GM23338 (cell line): ENCODE measurements at regions not wholly inside any gene's neighbourhood (a gene's known extent, or its start where the extent isn't known, plus 50 kb on each side); places are given as distances from the start of the nearest gene placed in this dataset.

Experiments used
- ATAC-seq: fragments of 200-7000 bp; cut with Tn5 transposase; 3 replicates; pipeline ENCODE4 v1.9.1; 2020
- DNase-seq: peaks from one replicate; pipeline ENCODE4 v3.0.0-alpha.2; 2015; ENCODE audit warnings: low spot score
- H2AFZ ChIP-seq: fragments of 200-600 bp; sonication (generic); 2 replicates; pipeline ENCODE4 v1.8.0; 2016; ENCODE audit warnings: antibody characterized with exemption, mild to moderate bottlenecking, moderate library complexity
- H3F3A ChIP-seq: fragments of 200-600 bp; sonication (generic); replicated peaks from 2 replicates; pipeline ENCODE4 v1.8.0; 2017; ENCODE audit warnings: antibody characterized with exemption, mixed run types, low read depth
- H3K27ac ChIP-seq: fragments of 200-600 bp; sonication (generic); 2 replicates; pipeline ENCODE4 v1.6.1; 2016; ENCODE audit warnings: low read depth
- H3K27me3 ChIP-seq: fragments of 200-600 bp; sonication (generic); 2 replicates; pipeline ENCODE4 v1.8.0; 2016; ENCODE audit warnings: mild to moderate bottlenecking, mixed run types, moderate library complexity; ENCODE audit not compliant: insufficient read depth
- H3K36me3 ChIP-seq: fragments of 200-600 bp; sonication (generic); 2 replicates; pipeline ENCODE4 v1.8.0; 2016; ENCODE audit warnings: mild to moderate bottlenecking; ENCODE audit not compliant: insufficient read depth
- H3K4me1 ChIP-seq: fragments of 200-600 bp; sonication (generic); 2 replicates; pipeline ENCODE4 v1.8.0; 2016; ENCODE audit warnings: mild to moderate bottlenecking, moderate library complexity; ENCODE audit not compliant: insufficient read depth
- H3K4me2 ChIP-seq: fragments of 200-600 bp; sonication (generic); 2 replicates; pipeline ENCODE4 v1.7.1; 2017; ENCODE audit warnings: mixed run types
- H3K4me3 ChIP-seq: fragments of 200-600 bp; sonication (generic); 2 replicates; pipeline ENCODE4 v1.6.1; 2016; ENCODE audit warnings: mixed run types
- H3K79me2 ChIP-seq: fragments of 200-600 bp; sonication (generic); replicated peaks from 2 replicates; pipeline ENCODE4 v1.8.0; 2017; ENCODE audit warnings: mild to moderate bottlenecking; ENCODE audit not compliant: insufficient read depth
- H3K9me2 ChIP-seq: fragments of 200-600 bp; sonication (generic); 2 replicates; pipeline ENCODE4 v1.8.0; 2017; ENCODE audit not compliant: insufficient read depth
- H4K20me1 ChIP-seq: fragments of 200-600 bp; sonication (generic); replicated peaks from 2 replicates; pipeline ENCODE4 v1.8.0; 2017; ENCODE audit warnings: mild to moderate bottlenecking; ENCODE audit not compliant: insufficient read depth
- H3K27ac Mint-ChIP-seq: 2 replicates; pipeline ENCODE4 v1.8.0; 2020; ENCODE audit warnings: inconsistent platforms, mild to moderate bottlenecking, moderate library complexity, mixed read lengths
- H3K27me3 Mint-ChIP-seq: 3 replicates; pipeline ENCODE4 v1.8.0; 2022; ENCODE audit warnings: low read depth, mild to moderate bottlenecking, moderate library complexity, mixed read lengths, inconsistent platforms; ENCODE audit not compliant: insufficient read depth, poor library complexity
- H3K36me3 Mint-ChIP-seq: 3 replicates; pipeline ENCODE4 v1.8.0; 2021; ENCODE audit warnings: low read depth, mild to moderate bottlenecking, inconsistent platforms, moderate library complexity, mixed read lengths
- H3K4me1 Mint-ChIP-seq: 3 replicates; pipeline ENCODE4 v1.8.0; 2020; ENCODE audit warnings: mild to moderate bottlenecking, inconsistent platforms, mixed read lengths
- H3K4me3 Mint-ChIP-seq: 3 replicates; pipeline ENCODE4 v1.8.0; 2021; ENCODE audit warnings: moderate library complexity, mild to moderate bottlenecking, inconsistent platforms, mixed read lengths
- H3K9me3 Mint-ChIP-seq: 3 replicates; pipeline ENCODE4 v1.8.0; 2020; ENCODE audit warnings: moderate library complexity, mild to moderate bottlenecking, inconsistent platforms, mixed read lengths
- CREB1 ChIP-seq: fragments of 250-450 bp; sonication (Bioruptor Pico); IDR thresholded peaks from 2 replicates; pipeline ENCODE4 v1.5.0; 2020; ENCODE audit warnings: low read depth, mild to moderate bottlenecking, moderate library complexity
- EZH2 ChIP-seq: fragments of 200-600 bp; sonication (generic); IDR thresholded peaks from one replicate; pipeline ENCODE4 v1.8.0; 2017; ENCODE audit warnings: antibody characterized with exemption, mild to moderate bottlenecking, low read depth; ENCODE audit not compliant: unreplicated experiment
- EZH2phosphoT487 ChIP-seq: fragments of 200-600 bp; sonication (generic); IDR thresholded peaks from one replicate; pipeline ENCODE4 v1.8.1; 2018; ENCODE audit warnings: antibody characterized with exemption; ENCODE audit not compliant: unreplicated experiment
- JUNB ChIP-seq: IDR thresholded peaks from one replicate; pipeline ENCODE4 v1.6.1; 2016; ENCODE audit warnings: antibody characterized with exemption; ENCODE audit not compliant: unreplicated experiment
- POLR2AphosphoS5 ChIP-seq: IDR thresholded peaks from 2 replicates; pipeline ENCODE4 v1.6.1; 2016; ENCODE audit warnings: antibody characterized with exemption, low read depth
- STAT1 ChIP-seq: IDR thresholded peaks from one replicate; pipeline ENCODE4 v1.6.1; 2016; ENCODE audit warnings: antibody characterized with exemption; ENCODE audit not compliant: unreplicated experiment
- ZNF114 ChIP-seq: fragments of 250-450 bp; sonication (Bioruptor Pico); IDR thresholded peaks from 2 replicates; pipeline ENCODE4 v1.5.0; 2020; ENCODE audit warnings: mild to moderate bottlenecking, moderate library complexity
- ZNF331 ChIP-seq: fragments of 250-450 bp; sonication (Bioruptor Pico); IDR thresholded peaks from 2 replicates; pipeline ENCODE4 v1.5.0; 2020; ENCODE audit warnings: low read depth, mild to moderate bottlenecking, moderate library complexity
- TF ChIP-seq, protein P1 (sequence below): IDR thresholded peaks from one replicate; pipeline ENCODE4 v1.6.1; 2018; ENCODE audit warnings: antibody characterized with exemption; ENCODE audit not compliant: unreplicated experiment
- TF ChIP-seq, protein P2 (sequence below): IDR thresholded peaks from 2 replicates; pipeline ENCODE4 v1.6.1; 2016; ENCODE audit warnings: antibody characterized with exemption
- TF ChIP-seq, protein P3 (sequence below): fragments of 250-450 bp; sonication (Bioruptor Pico); IDR thresholded peaks from 2 replicates; pipeline ENCODE4 v1.5.0; 2020; ENCODE audit warnings: mild to moderate bottlenecking, moderate library complexity
- TF ChIP-seq, protein P4 (sequence below), 2 experiments: fragments of 200-600 bp in 1 of 2; sonication (generic) in 1 of 2; conservative IDR thresholded peaks; 2 replicates each; pipeline versions ENCODE4 v1.5.1 to v1.6.1; 2016 to 2017; ENCODE audit warnings: antibody characterized with exemption in 2 of 2, low read depth in 2 of 2, mild to moderate bottlenecking in 2 of 2, moderate library complexity in 1 of 2

DNA sequence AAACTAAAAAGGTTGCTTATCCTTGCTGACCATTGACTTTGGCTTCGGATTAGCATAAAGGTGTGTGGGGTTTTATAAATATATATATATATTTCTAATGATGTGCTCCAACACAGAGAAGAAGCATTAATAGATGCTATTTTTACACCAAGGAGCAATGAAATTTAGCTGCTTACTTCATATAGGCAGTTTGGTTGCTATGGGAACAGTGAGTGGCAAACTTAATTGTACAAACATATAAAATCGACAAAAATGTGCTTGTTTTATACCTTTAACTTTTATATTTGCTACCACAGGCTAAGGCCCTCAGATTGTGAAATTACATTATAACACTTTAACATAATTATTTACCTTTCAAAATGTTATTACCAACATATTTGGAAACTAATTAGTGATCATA is 303.4 kb downstream of the SEC23A start:
- Mint-ChIP-seq H3K4me1 (no peaks in the 10 kb centered on the region), H3K9me3 (peaks cover 5% of the 10 kb centered on the region; the same call in 2 of the 3 replicates), H3K36me3 (no peaks in the 10 kb centered on the region; the same call in 2 of the 3 replicates), H3K27me3 (peaks cover 2% of the 10 kb centered on the region), H3K4me3 (no peak overlapping the region), H3K27ac (no peak overlapping the region)
- no peaks in the 10 kb centered on the region for H3F3A ChIP-seq
- H4K20me1 ChIP-seq = no peaks in the 10 kb centered on the region
- H3K79me2 ChIP-seq = no peaks in the 10 kb centered on the region
- H3K27ac ChIP-seq = no peak overlapping the region
- H3K9me2 ChIP-seq = no peaks in the 10 kb centered on the region
- H3K4me2 ChIP-seq = no peak overlapping the region
- DNase-seq (no peak), ATAC-seq (no peak)
- H3K36me3 ChIP-seq = no peaks in the 10 kb centered on the region
- H3K4me3 ChIP-seq = no peak overlapping the region
- TF ChIP-seq, protein P1, sequence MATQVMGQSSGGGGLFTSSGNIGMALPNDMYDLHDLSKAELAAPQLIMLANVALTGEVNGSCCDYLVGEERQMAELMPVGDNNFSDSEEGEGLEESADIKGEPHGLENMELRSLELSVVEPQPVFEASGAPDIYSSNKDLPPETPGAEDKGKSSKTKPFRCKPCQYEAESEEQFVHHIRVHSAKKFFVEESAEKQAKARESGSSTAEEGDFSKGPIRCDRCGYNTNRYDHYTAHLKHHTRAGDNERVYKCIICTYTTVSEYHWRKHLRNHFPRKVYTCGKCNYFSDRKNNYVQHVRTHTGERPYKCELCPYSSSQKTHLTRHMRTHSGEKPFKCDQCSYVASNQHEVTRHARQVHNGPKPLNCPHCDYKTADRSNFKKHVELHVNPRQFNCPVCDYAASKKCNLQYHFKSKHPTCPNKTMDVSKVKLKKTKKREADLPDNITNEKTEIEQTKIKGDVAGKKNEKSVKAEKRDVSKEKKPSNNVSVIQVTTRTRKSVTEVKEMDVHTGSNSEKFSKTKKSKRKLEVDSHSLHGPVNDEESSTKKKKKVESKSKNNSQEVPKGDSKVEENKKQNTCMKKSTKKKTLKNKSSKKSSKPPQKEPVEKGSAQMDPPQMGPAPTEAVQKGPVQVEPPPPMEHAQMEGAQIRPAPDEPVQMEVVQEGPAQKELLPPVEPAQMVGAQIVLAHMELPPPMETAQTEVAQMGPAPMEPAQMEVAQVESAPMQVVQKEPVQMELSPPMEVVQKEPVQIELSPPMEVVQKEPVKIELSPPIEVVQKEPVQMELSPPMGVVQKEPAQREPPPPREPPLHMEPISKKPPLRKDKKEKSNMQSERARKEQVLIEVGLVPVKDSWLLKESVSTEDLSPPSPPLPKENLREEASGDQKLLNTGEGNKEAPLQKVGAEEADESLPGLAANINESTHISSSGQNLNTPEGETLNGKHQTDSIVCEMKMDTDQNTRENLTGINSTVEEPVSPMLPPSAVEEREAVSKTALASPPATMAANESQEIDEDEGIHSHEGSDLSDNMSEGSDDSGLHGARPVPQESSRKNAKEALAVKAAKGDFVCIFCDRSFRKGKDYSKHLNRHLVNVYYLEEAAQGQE = no peak
- TF ChIP-seq, protein P2, sequence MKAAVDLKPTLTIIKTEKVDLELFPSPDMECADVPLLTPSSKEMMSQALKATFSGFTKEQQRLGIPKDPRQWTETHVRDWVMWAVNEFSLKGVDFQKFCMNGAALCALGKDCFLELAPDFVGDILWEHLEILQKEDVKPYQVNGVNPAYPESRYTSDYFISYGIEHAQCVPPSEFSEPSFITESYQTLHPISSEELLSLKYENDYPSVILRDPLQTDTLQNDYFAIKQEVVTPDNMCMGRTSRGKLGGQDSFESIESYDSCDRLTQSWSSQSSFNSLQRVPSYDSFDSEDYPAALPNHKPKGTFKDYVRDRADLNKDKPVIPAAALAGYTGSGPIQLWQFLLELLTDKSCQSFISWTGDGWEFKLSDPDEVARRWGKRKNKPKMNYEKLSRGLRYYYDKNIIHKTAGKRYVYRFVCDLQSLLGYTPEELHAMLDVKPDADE = no peak
- TF ChIP-seq, protein P3, sequence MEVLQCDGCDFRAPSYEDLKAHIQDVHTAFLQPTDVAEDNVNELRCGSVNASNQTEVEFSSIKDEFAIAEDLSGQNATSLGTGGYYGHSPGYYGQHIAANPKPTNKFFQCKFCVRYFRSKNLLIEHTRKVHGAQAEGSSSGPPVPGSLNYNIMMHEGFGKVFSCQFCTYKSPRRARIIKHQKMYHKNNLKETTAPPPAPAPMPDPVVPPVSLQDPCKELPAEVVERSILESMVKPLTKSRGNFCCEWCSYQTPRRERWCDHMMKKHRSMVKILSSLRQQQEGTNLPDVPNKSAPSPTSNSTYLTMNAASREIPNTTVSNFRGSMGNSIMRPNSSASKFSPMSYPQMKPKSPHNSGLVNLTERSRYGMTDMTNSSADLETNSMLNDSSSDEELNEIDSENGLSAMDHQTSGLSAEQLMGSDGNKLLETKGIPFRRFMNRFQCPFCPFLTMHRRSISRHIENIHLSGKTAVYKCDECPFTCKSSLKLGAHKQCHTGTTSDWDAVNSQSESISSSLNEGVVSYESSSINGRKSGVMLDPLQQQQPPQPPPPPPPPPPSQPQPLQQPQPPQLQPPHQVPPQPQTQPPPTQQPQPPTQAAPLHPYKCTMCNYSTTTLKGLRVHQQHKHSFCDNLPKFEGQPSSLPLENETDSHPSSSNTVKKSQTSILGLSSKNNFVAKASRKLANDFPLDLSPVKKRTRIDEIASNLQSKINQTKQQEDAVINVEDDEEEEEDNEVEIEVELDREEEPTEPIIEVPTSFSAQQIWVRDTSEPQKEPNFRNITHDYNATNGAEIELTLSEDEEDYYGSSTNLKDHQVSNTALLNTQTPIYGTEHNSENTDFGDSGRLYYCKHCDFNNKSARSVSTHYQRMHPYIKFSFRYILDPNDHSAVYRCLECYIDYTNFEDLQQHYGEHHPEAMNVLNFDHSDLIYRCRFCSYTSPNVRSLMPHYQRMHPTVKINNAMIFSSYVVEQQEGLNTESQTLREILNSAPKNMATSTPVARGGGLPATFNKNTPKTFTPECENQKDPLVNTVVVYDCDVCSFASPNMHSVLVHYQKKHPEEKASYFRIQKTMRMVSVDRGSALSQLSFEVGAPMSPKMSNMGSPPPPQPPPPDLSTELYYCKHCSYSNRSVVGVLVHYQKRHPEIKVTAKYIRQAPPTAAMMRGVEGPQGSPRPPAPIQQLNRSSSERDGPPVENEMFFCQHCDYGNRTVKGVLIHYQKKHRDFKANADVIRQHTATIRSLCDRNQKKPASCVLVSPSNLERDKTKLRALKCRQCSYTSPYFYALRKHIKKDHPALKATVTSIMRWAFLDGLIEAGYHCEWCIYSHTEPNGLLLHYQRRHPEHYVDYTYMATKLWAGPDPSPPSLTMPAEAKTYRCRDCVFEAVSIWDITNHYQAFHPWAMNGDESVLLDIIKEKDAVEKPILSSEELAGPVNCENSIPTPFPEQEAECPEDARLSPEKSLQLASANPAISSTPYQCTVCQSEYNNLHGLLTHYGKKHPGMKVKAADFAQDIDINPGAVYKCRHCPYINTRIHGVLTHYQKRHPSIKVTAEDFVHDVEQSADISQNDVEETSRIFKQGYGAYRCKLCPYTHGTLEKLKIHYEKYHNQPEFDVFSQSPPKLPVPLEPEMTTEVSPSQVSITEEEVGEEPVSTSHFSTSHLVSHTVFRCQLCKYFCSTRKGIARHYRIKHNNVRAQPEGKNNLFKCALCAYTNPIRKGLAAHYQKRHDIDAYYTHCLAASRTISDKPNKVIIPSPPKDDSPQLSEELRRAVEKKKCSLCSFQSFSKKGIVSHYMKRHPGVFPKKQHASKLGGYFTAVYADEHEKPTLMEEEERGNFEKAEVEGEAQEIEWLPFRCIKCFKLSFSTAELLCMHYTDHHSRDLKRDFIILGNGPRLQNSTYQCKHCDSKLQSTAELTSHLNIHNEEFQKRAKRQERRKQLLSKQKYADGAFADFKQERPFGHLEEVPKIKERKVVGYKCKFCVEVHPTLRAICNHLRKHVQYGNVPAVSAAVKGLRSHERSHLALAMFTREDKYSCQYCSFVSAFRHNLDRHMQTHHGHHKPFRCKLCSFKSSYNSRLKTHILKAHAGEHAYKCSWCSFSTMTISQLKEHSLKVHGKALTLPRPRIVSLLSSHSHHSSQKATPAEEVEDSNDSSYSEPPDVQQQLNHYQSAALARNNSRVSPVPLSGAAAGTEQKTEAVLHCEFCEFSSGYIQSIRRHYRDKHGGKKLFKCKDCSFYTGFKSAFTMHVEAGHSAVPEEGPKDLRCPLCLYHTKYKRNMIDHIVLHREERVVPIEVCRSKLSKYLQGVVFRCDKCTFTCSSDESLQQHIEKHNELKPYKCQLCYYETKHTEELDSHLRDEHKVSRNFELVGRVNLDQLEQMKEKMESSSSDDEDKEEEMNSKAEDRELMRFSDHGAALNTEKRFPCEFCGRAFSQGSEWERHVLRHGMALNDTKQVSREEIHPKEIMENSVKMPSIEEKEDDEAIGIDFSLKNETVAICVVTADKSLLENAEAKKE (CRISPR knock-in tag) = no peak
- TF ChIP-seq ZNF114 = no peak
- no peak for TF ChIP-seq CREB1 (CRISPR knock-in tag)
- TF ChIP-seq EZH2phosphoT487 = no peak
- TF ChIP-seq POLR2AphosphoS5 = no peak
- no peak for TF ChIP-seq ZNF331 (CRISPR knock-in tag)
- no peak for TF ChIP-seq JUNB
- TF ChIP-seq STAT1 = no peak
- TF ChIP-seq EZH2 = no peak
- TF ChIP-seq, protein P4, sequence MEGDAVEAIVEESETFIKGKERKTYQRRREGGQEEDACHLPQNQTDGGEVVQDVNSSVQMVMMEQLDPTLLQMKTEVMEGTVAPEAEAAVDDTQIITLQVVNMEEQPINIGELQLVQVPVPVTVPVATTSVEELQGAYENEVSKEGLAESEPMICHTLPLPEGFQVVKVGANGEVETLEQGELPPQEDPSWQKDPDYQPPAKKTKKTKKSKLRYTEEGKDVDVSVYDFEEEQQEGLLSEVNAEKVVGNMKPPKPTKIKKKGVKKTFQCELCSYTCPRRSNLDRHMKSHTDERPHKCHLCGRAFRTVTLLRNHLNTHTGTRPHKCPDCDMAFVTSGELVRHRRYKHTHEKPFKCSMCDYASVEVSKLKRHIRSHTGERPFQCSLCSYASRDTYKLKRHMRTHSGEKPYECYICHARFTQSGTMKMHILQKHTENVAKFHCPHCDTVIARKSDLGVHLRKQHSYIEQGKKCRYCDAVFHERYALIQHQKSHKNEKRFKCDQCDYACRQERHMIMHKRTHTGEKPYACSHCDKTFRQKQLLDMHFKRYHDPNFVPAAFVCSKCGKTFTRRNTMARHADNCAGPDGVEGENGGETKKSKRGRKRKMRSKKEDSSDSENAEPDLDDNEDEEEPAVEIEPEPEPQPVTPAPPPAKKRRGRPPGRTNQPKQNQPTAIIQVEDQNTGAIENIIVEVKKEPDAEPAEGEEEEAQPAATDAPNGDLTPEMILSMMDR (conservative IDR thresholded peaks at IDR 0.05; ENCODE audit: low read depth in 2 of 2) = no peak
- no peak overlapping the region for H2AFZ ChIP-seq
- H3K4me1 ChIP-seq = no peaks in the 10 kb centered on the region
- H3K27me3 ChIP-seq = no peaks in the 10 kb centered on the region
